GM23338 (cell line): ENCODE measurements at regions not wholly inside any gene's neighbourhood (a gene's known extent, or its start where the extent isn't known, plus 50 kb on each side); places are given as distances from the start of the nearest gene placed in this dataset.

Source experiments
- ATAC-seq: fragments of 200-7000 bp; cut with Tn5 transposase; 3 replicates; pipeline ENCODE4 v1.9.1; 2020
- DNase-seq: peaks from one replicate; pipeline ENCODE4 v3.0.0-alpha.2; 2015; ENCODE audit warnings: low spot score
- H2AFZ ChIP-seq: fragments of 200-600 bp; sonication (generic); 2 replicates; pipeline ENCODE4 v1.8.0; 2016; ENCODE audit warnings: antibody characterized with exemption, mild to moderate bottlenecking, moderate library complexity
- H3F3A ChIP-seq: fragments of 200-600 bp; sonication (generic); replicated peaks from 2 replicates; pipeline ENCODE4 v1.8.0; 2017; ENCODE audit warnings: antibody characterized with exemption, mixed run types, low read depth
- H3K27ac ChIP-seq: fragments of 200-600 bp; sonication (generic); 2 replicates; pipeline ENCODE4 v1.6.1; 2016; ENCODE audit warnings: low read depth
- H3K27me3 ChIP-seq: fragments of 200-600 bp; sonication (generic); 2 replicates; pipeline ENCODE4 v1.8.0; 2016; ENCODE audit warnings: mild to moderate bottlenecking, mixed run types, moderate library complexity; ENCODE audit not compliant: insufficient read depth
- H3K36me3 ChIP-seq: fragments of 200-600 bp; sonication (generic); 2 replicates; pipeline ENCODE4 v1.8.0; 2016; ENCODE audit warnings: mild to moderate bottlenecking; ENCODE audit not compliant: insufficient read depth
- H3K4me1 ChIP-seq: fragments of 200-600 bp; sonication (generic); 2 replicates; pipeline ENCODE4 v1.8.0; 2016; ENCODE audit warnings: mild to moderate bottlenecking, moderate library complexity; ENCODE audit not compliant: insufficient read depth
- H3K4me2 ChIP-seq: fragments of 200-600 bp; sonication (generic); 2 replicates; pipeline ENCODE4 v1.7.1; 2017; ENCODE audit warnings: mixed run types
- H3K4me3 ChIP-seq: fragments of 200-600 bp; sonication (generic); 2 replicates; pipeline ENCODE4 v1.6.1; 2016; ENCODE audit warnings: mixed run types
- H3K79me2 ChIP-seq: fragments of 200-600 bp; sonication (generic); replicated peaks from 2 replicates; pipeline ENCODE4 v1.8.0; 2017; ENCODE audit warnings: mild to moderate bottlenecking; ENCODE audit not compliant: insufficient read depth
- H3K9me2 ChIP-seq: fragments of 200-600 bp; sonication (generic); 2 replicates; pipeline ENCODE4 v1.8.0; 2017; ENCODE audit not compliant: insufficient read depth
- H4K20me1 ChIP-seq: fragments of 200-600 bp; sonication (generic); replicated peaks from 2 replicates; pipeline ENCODE4 v1.8.0; 2017; ENCODE audit warnings: mild to moderate bottlenecking; ENCODE audit not compliant: insufficient read depth
- H3K27ac Mint-ChIP-seq: 2 replicates; pipeline ENCODE4 v1.8.0; 2020; ENCODE audit warnings: inconsistent platforms, mild to moderate bottlenecking, moderate library complexity, mixed read lengths
- H3K27me3 Mint-ChIP-seq: 3 replicates; pipeline ENCODE4 v1.8.0; 2022; ENCODE audit warnings: low read depth, mild to moderate bottlenecking, moderate library complexity, mixed read lengths, inconsistent platforms; ENCODE audit not compliant: insufficient read depth, poor library complexity
- H3K36me3 Mint-ChIP-seq: 3 replicates; pipeline ENCODE4 v1.8.0; 2021; ENCODE audit warnings: low read depth, mild to moderate bottlenecking, inconsistent platforms, moderate library complexity, mixed read lengths
- H3K4me1 Mint-ChIP-seq: 3 replicates; pipeline ENCODE4 v1.8.0; 2020; ENCODE audit warnings: mild to moderate bottlenecking, inconsistent platforms, mixed read lengths
- H3K4me3 Mint-ChIP-seq: 3 replicates; pipeline ENCODE4 v1.8.0; 2021; ENCODE audit warnings: moderate library complexity, mild to moderate bottlenecking, inconsistent platforms, mixed read lengths
- H3K9me3 Mint-ChIP-seq: 3 replicates; pipeline ENCODE4 v1.8.0; 2020; ENCODE audit warnings: moderate library complexity, mild to moderate bottlenecking, inconsistent platforms, mixed read lengths
- CREB1 ChIP-seq: fragments of 250-450 bp; sonication (Bioruptor Pico); IDR thresholded peaks from 2 replicates; pipeline ENCODE4 v1.5.0; 2020; ENCODE audit warnings: low read depth, mild to moderate bottlenecking, moderate library complexity
- CTCF ChIP-seq, 2 experiments: fragments of 200-600 bp in 1 of 2; sonication (generic) in 1 of 2; conservative IDR thresholded peaks; 2 replicates each; pipeline versions ENCODE4 v1.5.1 to v1.6.1; 2016 to 2017; ENCODE audit warnings: antibody characterized with exemption in 2 of 2, low read depth in 2 of 2, mild to moderate bottlenecking in 2 of 2, moderate library complexity in 1 of 2
- EZH2 ChIP-seq: fragments of 200-600 bp; sonication (generic); IDR thresholded peaks from one replicate; pipeline ENCODE4 v1.8.0; 2017; ENCODE audit warnings: antibody characterized with exemption, mild to moderate bottlenecking, low read depth; ENCODE audit not compliant: unreplicated experiment
- JUNB ChIP-seq: IDR thresholded peaks from one replicate; pipeline ENCODE4 v1.6.1; 2016; ENCODE audit warnings: antibody characterized with exemption; ENCODE audit not compliant: unreplicated experiment
- POLR2AphosphoS5 ChIP-seq: IDR thresholded peaks from 2 replicates; pipeline ENCODE4 v1.6.1; 2016; ENCODE audit warnings: antibody characterized with exemption, low read depth
- REST ChIP-seq: IDR thresholded peaks from one replicate; pipeline ENCODE4 v1.6.1; 2018; ENCODE audit warnings: antibody characterized with exemption; ENCODE audit not compliant: unreplicated experiment
- STAT1 ChIP-seq: IDR thresholded peaks from one replicate; pipeline ENCODE4 v1.6.1; 2016; ENCODE audit warnings: antibody characterized with exemption; ENCODE audit not compliant: unreplicated experiment
- ZNF114 ChIP-seq: fragments of 250-450 bp; sonication (Bioruptor Pico); IDR thresholded peaks from 2 replicates; pipeline ENCODE4 v1.5.0; 2020; ENCODE audit warnings: mild to moderate bottlenecking, moderate library complexity
- ZNF331 ChIP-seq: fragments of 250-450 bp; sonication (Bioruptor Pico); IDR thresholded peaks from 2 replicates; pipeline ENCODE4 v1.5.0; 2020; ENCODE audit warnings: low read depth, mild to moderate bottlenecking, moderate library complexity

- Histone ChIP-seq H2AFZ (peak overlapping the region; percentile 20; the same call in 1 of the 2 replicates), H3K27me3 (no peaks in the 10 kb centered on the region), H3K4me2 (no peak overlapping the region), H3K27ac (no peak overlapping the region), H3K4me3 (no peak overlapping the region), H3K36me3 (no peaks in the 10 kb centered on the region), H3K4me1 (peaks cover 9% of the 10 kb centered on the region; the same call in 1 of the 2 replicates), H3F3A (no peaks in the 10 kb centered on the region), H4K20me1 (no peaks in the 10 kb centered on the region), H3K9me2 (peaks cover 3% of the 10 kb centered on the region; the same call in 1 of the 2 replicates), H3K79me2 (no peaks in the 10 kb centered on the region)
- ATAC-seq (peak; percentile 54), DNase-seq (no peak)
- Mint-ChIP-seq H3K9me3 (no peaks in the 10 kb centered on the region; the same call in 2 of the 3 replicates), H3K36me3 (no peaks in the 10 kb centered on the region), H3K27ac (no peak overlapping the region), H3K27me3 (no peaks in the 10 kb centered on the region), H3K4me1 (peaks cover 22% of the 10 kb centered on the region; the same call in 2 of the 3 replicates), H3K4me3 (no peak overlapping the region)
- TF ChIP-seq ZNF331 (CRISPR knock-in tag): no peak
- no peak for TF ChIP-seq POLR2AphosphoS5
- TF ChIP-seq ZNF114 (CRISPR knock-in tag): no peak
- TF ChIP-seq STAT1: no peak
- TF ChIP-seq CREB1: no peak
- no peak for TF ChIP-seq JUNB
- no peak for TF ChIP-seq EZH2
These were observed 1082.4 kb upstream of the MAP3K7 start for GRCh38 chr6:91669154-91669870.

GRCh38 chr6:91667596-91667995, 1080.7 kb upstream of the MAP3K7 start:
- no peaks in the 10 kb centered on the region for H3K79me2 ChIP-seq
- peaks cover 5% of the 10 kb centered on the region; the same call in 1 of the 2 replicates for H3K9me2 ChIP-seq
- Mint-ChIP-seq H3K27ac (peak overlapping the region; percentile 52; the same call in 1 of the 2 replicates), H3K9me3 (no peaks in the 10 kb centered on the region; the same call in 1 of the 3 replicates), H3K4me3 (no peak overlapping the region), H3K27me3 (no peaks in the 10 kb centered on the region), H3K4me1 (peaks cover 22% of the 10 kb centered on the region; the same call in 2 of the 3 replicates), H3K36me3 (no peaks in the 10 kb centered on the region; the same call in 2 of the 3 replicates)
- DNase-seq (no peak), ATAC-seq (no peak)
- no peaks in the 10 kb centered on the region for H4K20me1 ChIP-seq
- H2AFZ ChIP-seq: 0 out of 2 replicates have a peak overlapping the region, but pooled peaks have one; percentile 19
- H3K4me2 ChIP-seq: no peak overlapping the region
- H3K27me3 ChIP-seq: no peaks in the 10 kb centered on the region
- peaks cover 9% of the 10 kb centered on the region; the same call in 1 of the 2 replicates for H3K4me1 ChIP-seq
- H3K27ac ChIP-seq: no peak overlapping the region
- H3K4me3 ChIP-seq: no peak overlapping the region
- no peaks in the 10 kb centered on the region for H3F3A ChIP-seq
- no peaks in the 10 kb centered on the region for H3K36me3 ChIP-seq
- TF ChIP-seq REST (no peak), STAT1 (no peak), CTCF (conservative IDR thresholded peaks at IDR 0.05; ENCODE audit: low read depth in 2 of 2) (no peak), ZNF114 (CRISPR knock-in tag) (no peak)
